Mucosa of rectum (tissue), 2 donors: ENCODE measurements at regions not wholly inside any gene's neighbourhood (a gene's known extent, or its start where the extent isn't known, plus 50 kb on each side); places are given as distances from the start of the nearest gene placed in this dataset.

Experiments used
- H3K27ac ChIP-seq, 2 donors: one replicate each; pipeline ENCODE4 v1.7.0; 2013; ENCODE audit warnings: inconsistent platforms in 2 of 2, low read depth in 2 of 2, low read length in 2 of 2
- H3K27me3 ChIP-seq, 2 donors: one replicate each; pipeline ENCODE4 v1.7.0; 2013; ENCODE audit warnings: low read length in 2 of 2; ENCODE audit not compliant: control insufficient read depth in 2 of 2, insufficient read depth in 2 of 2
- H3K36me3 ChIP-seq, 2 donors: one replicate each; pipeline ENCODE4 v1.7.0; 2013; ENCODE audit warnings: low read length in 2 of 2; ENCODE audit not compliant: control insufficient read depth in 2 of 2, insufficient read depth in 2 of 2
- H3K4me1 ChIP-seq, 2 donors: one replicate each; pipeline ENCODE4 v1.7.0; 2013; ENCODE audit warnings: low read length in 2 of 2, mild to moderate bottlenecking in 1 of 2; ENCODE audit not compliant: control insufficient read depth in 2 of 2, insufficient read depth in 2 of 2
- H3K4me3 ChIP-seq, 2 donors: one replicate each; pipeline ENCODE4 v1.7.0; 2013; ENCODE audit warnings: low read length in 2 of 2
- H3K9ac ChIP-seq, 2 donors: one replicate each; pipeline ENCODE4 v1.7.0; 2013; ENCODE audit warnings: low read length in 2 of 2, low read depth in 1 of 2, mild to moderate bottlenecking in 1 of 2
- H3K9me3 ChIP-seq, 2 donors: one replicate each; pipeline ENCODE4 v1.7.0; 2013; ENCODE audit warnings: low read length in 2 of 2; ENCODE audit not compliant: control insufficient read depth in 2 of 2
- donor health status: healthy.
- donor health status: Normal muscosa, but diverticular disease.

DNA sequence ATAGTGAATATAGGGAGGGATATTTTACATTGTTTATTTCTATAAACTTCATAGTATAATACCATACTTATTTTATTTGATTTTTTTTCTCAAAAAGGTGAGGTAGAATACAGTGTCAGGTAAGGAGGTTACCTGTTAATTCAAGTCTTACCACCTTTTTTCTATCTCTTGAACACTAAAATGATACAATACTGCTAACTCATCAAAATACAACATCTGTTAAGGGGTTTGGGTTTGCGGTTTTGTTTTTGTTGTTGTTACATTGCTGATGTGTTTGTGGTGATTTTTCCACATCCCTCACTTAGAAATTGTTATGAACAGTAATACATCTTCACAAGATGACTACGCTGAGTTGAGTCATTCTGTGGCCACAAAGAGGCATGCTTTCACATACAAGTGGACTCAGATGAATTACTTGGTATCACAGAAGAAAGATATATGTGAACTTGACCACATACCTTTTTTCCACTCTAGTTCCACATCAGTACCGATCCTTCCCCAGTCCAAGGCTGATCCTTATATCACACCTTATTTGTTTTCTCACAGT lies 139.4 kb upstream of the ID4 start:
- no peaks in the 10 kb centered on the region for H3K36me3 ChIP-seq

GRCh38 chr6:19699932-19700331 lies 137.2 kb upstream of the ID4 start:
- Histone ChIP-seq H3K9ac (no peak overlapping the region), H3K9me3 (no peaks in the 10 kb centered on the region), H3K27me3 (no peaks in the 10 kb centered on the region)

More for the DNA sequence above, 139.4 kb upstream of the ID4 start:
- Histone ChIP-seq H3K27me3 (no peaks in the 10 kb centered on the region), H3K4me3 (no peak overlapping the region), H3K9me3 (no peaks in the 10 kb centered on the region), H3K9ac (no peak overlapping the region), H3K4me1 (no peaks in the 10 kb centered on the region), H3K27ac (no peak overlapping the region)

DNA sequence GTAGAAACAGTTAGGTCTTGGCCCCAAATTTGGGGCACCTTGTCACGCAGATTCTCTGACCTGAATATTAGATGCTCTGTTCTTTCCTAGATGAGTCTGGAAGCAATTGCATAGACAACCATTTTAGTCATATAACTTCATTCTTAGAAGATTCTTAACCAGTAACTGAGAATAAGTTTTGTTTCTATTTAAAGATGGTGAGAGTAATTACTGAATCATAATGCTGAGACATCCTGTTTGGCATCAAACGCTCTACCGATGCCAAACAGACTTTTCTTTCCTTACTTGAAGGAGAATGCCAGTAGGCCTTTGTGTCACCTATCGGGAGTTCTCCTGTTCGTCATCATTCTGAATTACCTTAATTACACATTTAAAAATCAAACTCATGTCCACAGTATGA lies 131.6 kb upstream of the ID4 start:
- Histone ChIP-seq H3K9ac (no peak overlapping the region), H3K27me3 (no peaks in the 10 kb centered on the region), H3K36me3 (no peaks in the 10 kb centered on the region), H3K4me1 (no peaks in the 10 kb centered on the region), H3K9me3 (no peaks in the 10 kb centered on the region), H3K27ac (no peak overlapping the region), H3K4me3 (no peak overlapping the region)

More at GRCh38 chr6:19699932-19700331, 137.2 kb upstream of the ID4 start:
- no peak overlapping the region for H3K27ac ChIP-seq
- H3K36me3 ChIP-seq, result no peaks in the 10 kb centered on the region
- H3K4me3 ChIP-seq, result no peak overlapping the region
- no peaks in the 10 kb centered on the region for H3K4me1 ChIP-seq

DNA sequence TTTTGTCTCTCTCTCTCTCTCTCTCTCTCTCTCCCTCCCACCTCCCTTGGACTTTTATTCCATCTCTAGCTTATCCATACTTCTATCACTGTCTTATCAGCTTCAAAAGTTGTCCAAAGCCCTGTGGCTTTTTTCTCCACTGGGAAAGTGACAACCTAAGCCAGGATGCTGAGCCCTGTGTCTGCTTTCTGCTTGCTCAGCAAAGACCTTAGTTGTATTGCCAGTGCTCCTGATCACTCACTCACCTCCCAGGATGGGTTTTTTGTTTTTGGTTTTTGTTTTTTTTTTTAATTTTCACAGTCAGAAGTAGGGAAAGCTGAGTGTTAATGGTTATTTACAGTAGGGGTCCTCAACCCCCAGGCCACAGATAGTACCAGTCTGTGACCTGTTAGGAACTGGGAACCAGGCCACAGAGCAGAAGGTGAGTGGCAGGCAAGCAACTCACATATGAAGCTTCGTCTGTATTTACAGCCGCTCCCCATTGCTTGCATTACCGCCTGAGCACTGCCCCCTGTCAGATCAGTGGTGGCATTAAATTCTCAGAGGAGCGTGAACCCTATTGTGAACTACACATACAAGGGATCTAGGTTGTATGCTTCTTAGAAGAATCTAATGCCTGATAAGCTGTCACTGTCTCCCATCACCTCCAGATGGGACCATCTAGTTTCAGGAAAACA lies 125.0 kb upstream of the ID4 start:
- H3K9ac ChIP-seq, result no peak overlapping the region
- H3K27ac ChIP-seq, result no peak overlapping the region

DNA sequence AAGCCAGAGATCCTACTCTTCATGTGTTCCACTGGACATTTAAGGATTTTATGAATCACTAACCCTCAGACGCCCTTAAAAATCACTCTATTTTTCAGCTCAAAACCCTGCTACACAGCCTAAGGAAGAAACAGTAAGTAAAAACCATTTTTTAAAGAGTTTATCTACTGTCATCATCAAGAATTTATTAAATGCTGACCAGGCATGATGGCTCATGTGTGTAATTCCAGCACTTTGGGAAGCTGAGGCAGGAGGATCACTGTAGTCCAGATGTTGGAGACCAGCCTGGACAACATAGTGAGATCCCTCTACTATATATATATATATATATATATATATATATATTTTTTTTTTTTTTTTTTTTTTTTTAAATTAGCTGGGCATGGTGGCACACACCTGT lies 124.2 kb upstream of the ID4 start:
- Histone ChIP-seq H3K27me3 (no peaks in the 10 kb centered on the region), H3K9me3 (no peaks in the 10 kb centered on the region), H3K9ac (no peak overlapping the region), H3K4me1 (no peaks in the 10 kb centered on the region), H3K4me3 (no peak overlapping the region), H3K27ac (no peak overlapping the region), H3K36me3 (no peaks in the 10 kb centered on the region)

More for the DNA sequence above, 125.0 kb upstream of the ID4 start:
- no peaks in the 10 kb centered on the region for H3K27me3 ChIP-seq
- H3K4me1 ChIP-seq, result no peaks in the 10 kb centered on the region
- H3K9me3 ChIP-seq, result no peaks in the 10 kb centered on the region
- H3K36me3 ChIP-seq, result no peaks in the 10 kb centered on the region
- no peak overlapping the region for H3K4me3 ChIP-seq

- H3K4me3 ChIP-seq, result no peak overlapping the region
- H3K36me3 ChIP-seq, result no peaks in the 10 kb centered on the region
- no peaks in the 10 kb centered on the region for H3K27me3 ChIP-seq
- no peak overlapping the region for H3K27ac ChIP-seq
- no peak overlapping the region for H3K9ac ChIP-seq
- no peaks in the 10 kb centered on the region for H3K9me3 ChIP-seq
- no peaks in the 10 kb centered on the region for H3K4me1 ChIP-seq
These were observed 123.8 kb upstream of the ID4 start for GRCh38 chr6:19713411-19713810.

GRCh38 chr6:19713984-19714383 lies 123.2 kb upstream of the ID4 start:
- Histone ChIP-seq H3K4me1 (no peaks in the 10 kb centered on the region), H3K9me3 (no peaks in the 10 kb centered on the region), H3K27ac (no peak overlapping the region), H3K9ac (no peak overlapping the region), H3K4me3 (no peak overlapping the region), H3K36me3 (no peaks in the 10 kb centered on the region), H3K27me3 (no peaks in the 10 kb centered on the region)

- no peaks in the 10 kb centered on the region for H3K4me1 ChIP-seq
- no peak overlapping the region for H3K27ac ChIP-seq
- no peak overlapping the region for H3K9ac ChIP-seq
- H3K27me3 ChIP-seq, result no peaks in the 10 kb centered on the region
- H3K9me3 ChIP-seq, result no peaks in the 10 kb centered on the region
- H3K4me3 ChIP-seq, result no peak overlapping the region
- no peaks in the 10 kb centered on the region for H3K36me3 ChIP-seq
These were observed 122.6 kb upstream of the ID4 start for GRCh38 chr6:19714434-19715166.

GRCh38 chr6:19715167-19715551 lies 122.0 kb upstream of the ID4 start:
- Histone ChIP-seq H3K27me3 (no peaks in the 10 kb centered on the region), H3K9ac (no peak overlapping the region), H3K4me1 (no peaks in the 10 kb centered on the region), H3K36me3 (no peaks in the 10 kb centered on the region), H3K4me3 (no peak overlapping the region), H3K27ac (no peak overlapping the region), H3K9me3 (no peaks in the 10 kb centered on the region)

- Histone ChIP-seq H3K27ac (no peak overlapping the region), H3K36me3 (no peaks in the 10 kb centered on the region), H3K9ac (no peak overlapping the region), H3K4me3 (no peak overlapping the region), H3K9me3 (no peaks in the 10 kb centered on the region), H3K4me1 (no peaks in the 10 kb centered on the region), H3K27me3 (no peaks in the 10 kb centered on the region)
These were observed 117.5 kb upstream of the ID4 start for GRCh38 chr6:19719691-19720128.
